Tibial artery (tissue), 4 donors: ENCODE measurements at regions not wholly inside any gene's neighbourhood (a gene's known extent, or its start where the extent isn't known, plus 50 kb on each side); places are given as distances from the start of the nearest gene placed in this dataset.

Experiments used
- DNase-seq, 2 donors: peaks; one replicate each; pipeline ENCODE4 v3.0.0-alpha.2; 2019
- H3K27ac ChIP-seq, 2 donors: fragments of 200-600 bp; sonication (generic) in 1 of 2; 1 replicate in 1 of 2; 2 replicates in 1 of 2; pipeline ENCODE4 v1.5.1; 2018 to 2019; ENCODE audit warnings: mild to moderate bottlenecking in 1 of 2
- H3K27me3 ChIP-seq, 2 donors: fragments of 200-600 bp; sonication (generic) in 1 of 2; one replicate each; pipeline versions ENCODE4 v1.5.1 to v1.6.0; 2016 to 2019
- H3K36me3 ChIP-seq, 3 donors: fragments of 200-600 bp; sonication (generic) in 2 of 3; one replicate each; pipeline ENCODE4 v1.5.1; 2016 to 2019; ENCODE audit warnings: mild to moderate bottlenecking in 2 of 3
- H3K4me1 ChIP-seq, 4 donors: fragments of 200-600 bp; sonication (generic) in 2 of 4; 1 replicate in 3 of 4; 2 replicates in 1 of 4; pipeline ENCODE4 v1.5.1; 2016 to 2019
- H3K4me3 ChIP-seq, 2 donors: fragments of 200-600 bp; sonication (generic) in 1 of 2; 1 replicate in 1 of 2; 2 replicates in 1 of 2; pipeline ENCODE4 v1.5.1; 2018 to 2019; ENCODE audit warnings: mild to moderate bottlenecking in 2 of 2
- H3K9me3 ChIP-seq, 3 donors: fragments of 200-600 bp; sonication (generic) in 1 of 3; one replicate each; pipeline ENCODE4 v1.5.1; 2016 to 2019
- intact Hi-C: fragments of 100-400 bp; cut with DNase I; formaldehyde crosslinking; loops from one replicate; pipeline ENCODE4 v1.15.0; 2023; ENCODE audit warnings: low total_unique reads
- TF ChIP-seq, protein P1 (sequence below), 2 experiments: fragments of 200-600 bp in 1 of 2; fragments of 450-650 bp in 1 of 2; IDR thresholded peaks; one replicate each; pipeline ENCODE4 v1.5.1; 2017 to 2019; ENCODE audit warnings: antibody characterized with exemption in 2 of 2, mild to moderate bottlenecking in 1 of 2, moderate library complexity in 1 of 2

DNA sequence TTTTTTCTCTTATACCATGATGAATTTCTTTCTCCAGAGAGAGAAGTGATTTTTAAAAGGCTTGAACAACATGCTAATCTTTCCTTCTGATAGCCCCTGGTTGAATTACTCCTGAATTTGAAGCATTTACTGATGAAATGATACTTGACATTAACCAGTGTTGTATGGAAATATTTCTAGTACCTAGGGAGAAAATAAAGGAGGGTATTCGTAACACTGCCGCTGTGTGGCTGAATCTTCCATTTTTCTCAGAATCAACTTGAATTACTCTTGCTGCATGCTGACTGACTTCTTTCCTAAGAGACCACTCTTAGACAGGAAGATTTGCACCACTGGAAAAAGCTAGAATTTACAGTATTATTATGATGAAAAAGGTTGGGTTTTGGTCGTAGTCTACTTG lies 118.3 kb downstream of the FAT3 start:
- no peak overlapping the region for H3K4me3 ChIP-seq
- TF ChIP-seq, protein P1, sequence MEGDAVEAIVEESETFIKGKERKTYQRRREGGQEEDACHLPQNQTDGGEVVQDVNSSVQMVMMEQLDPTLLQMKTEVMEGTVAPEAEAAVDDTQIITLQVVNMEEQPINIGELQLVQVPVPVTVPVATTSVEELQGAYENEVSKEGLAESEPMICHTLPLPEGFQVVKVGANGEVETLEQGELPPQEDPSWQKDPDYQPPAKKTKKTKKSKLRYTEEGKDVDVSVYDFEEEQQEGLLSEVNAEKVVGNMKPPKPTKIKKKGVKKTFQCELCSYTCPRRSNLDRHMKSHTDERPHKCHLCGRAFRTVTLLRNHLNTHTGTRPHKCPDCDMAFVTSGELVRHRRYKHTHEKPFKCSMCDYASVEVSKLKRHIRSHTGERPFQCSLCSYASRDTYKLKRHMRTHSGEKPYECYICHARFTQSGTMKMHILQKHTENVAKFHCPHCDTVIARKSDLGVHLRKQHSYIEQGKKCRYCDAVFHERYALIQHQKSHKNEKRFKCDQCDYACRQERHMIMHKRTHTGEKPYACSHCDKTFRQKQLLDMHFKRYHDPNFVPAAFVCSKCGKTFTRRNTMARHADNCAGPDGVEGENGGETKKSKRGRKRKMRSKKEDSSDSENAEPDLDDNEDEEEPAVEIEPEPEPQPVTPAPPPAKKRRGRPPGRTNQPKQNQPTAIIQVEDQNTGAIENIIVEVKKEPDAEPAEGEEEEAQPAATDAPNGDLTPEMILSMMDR (IDR thresholded peaks at IDR 0.05) = no peak
- no peaks in the 10 kb centered on the region for H3K27me3 ChIP-seq
- intact Hi-C loops = no loop called here
- no peaks in the 10 kb centered on the region for H3K9me3 ChIP-seq
- no peak overlapping the region for H3K27ac ChIP-seq
- H3K4me1 ChIP-seq = peaks cover 0 to 17% (median 0%) of the 10 kb centered on the region in 4 donors
- no peaks in the 10 kb centered on the region for H3K36me3 ChIP-seq
- no peak for DNase-seq

DNA sequence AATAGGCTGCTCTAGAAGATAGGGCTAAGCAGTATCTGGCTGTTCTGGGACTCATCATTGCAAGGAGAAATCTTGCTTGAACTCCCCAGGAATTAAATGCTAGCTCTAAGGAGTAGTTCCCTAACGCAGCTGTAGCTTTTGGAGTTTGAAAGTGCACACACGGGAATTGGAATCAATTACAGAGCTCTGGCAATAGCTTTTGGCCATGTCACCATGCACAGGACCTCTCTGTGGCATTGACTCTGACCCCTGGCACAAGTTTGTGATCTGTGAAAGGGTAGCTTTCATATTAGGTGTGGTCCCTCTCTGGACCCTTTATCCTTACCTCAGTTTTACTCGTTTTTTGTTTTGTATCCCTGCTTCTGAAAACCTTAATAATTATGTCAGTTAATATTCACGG lies 121.6 kb downstream of the FAT3 start:
- H3K4me1 ChIP-seq = peaks cover 0 to 22% (median 0%) of the 10 kb centered on the region in 4 donors
- H3K9me3 ChIP-seq = no peaks in the 10 kb centered on the region
- H3K4me3 ChIP-seq = no peak overlapping the region
- TF ChIP-seq, protein P1 (IDR thresholded peaks at IDR 0.05) = no peak
- H3K27me3 ChIP-seq = no peaks in the 10 kb centered on the region
- no peak for DNase-seq
- no peaks in the 10 kb centered on the region for H3K36me3 ChIP-seq
- intact Hi-C loops = no loop called here
- H3K27ac ChIP-seq = no peak overlapping the region

DNA sequence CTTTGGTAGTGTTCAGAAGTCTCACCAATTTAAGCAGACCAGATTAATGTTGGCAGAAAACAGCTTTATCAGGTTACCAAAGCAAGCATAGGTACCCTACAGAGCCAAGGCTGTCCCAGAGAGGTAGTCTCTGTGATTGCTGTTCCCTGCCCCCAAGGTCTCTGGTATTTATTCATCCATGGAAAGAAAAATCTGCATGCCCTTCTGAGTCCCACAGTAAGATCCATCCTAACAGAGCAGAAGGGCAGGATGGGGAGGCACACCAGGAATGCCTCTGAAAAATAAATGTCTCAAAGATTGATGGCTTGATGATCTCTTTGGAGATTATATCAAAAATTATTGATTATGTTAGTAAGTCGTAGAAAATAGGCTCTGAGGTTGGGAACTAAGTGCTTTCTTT lies 122.8 kb downstream of the FAT3 start:
- Histone ChIP-seq H3K27ac (no peak overlapping the region), H3K4me3 (no peak overlapping the region), H3K9me3 (no peaks in the 10 kb centered on the region), H3K36me3 (no peaks in the 10 kb centered on the region), H3K27me3 (no peaks in the 10 kb centered on the region), H3K4me1 (peaks cover 0 to 18% (median 0%) of the 10 kb centered on the region in 4 donors)
- intact Hi-C loops = no loop called here
- TF ChIP-seq, protein P1 (IDR thresholded peaks at IDR 0.05) = no peak
- no peak for DNase-seq

DNA sequence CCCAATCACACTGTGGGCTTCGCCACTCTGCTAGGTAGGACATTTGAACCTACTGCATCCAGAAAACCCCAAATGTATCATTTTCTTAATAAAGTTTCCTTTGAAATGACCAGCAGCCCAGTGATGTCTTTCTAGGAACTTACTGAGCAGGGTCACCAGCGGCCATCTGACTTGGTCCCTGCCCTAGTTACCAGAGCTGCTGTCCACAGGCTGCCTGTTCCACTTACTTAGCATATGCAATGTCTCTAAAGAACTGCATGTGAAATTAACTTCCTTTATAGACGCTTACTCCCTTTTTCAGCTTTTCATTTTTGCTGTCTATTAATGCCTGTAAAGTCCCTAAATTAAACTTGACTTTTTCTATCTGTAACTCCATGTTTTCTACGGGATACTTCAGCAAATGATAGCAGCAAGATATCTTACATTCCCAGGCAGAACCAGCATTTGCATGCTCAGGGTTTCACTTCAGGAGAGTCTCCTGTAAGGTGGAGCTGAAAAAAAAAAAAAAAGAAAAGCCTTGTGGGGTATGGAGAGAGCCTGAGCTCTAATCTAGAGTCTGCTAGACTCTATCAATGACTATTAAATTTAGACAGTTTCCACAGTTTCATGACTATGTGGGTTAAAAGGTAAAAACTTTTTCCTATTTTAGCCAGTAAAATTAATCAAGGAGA lies 125.0 kb downstream of the FAT3 start:
- Histone ChIP-seq H3K27ac (no peak overlapping the region), H3K4me1 (peaks cover 0 to 10% (median 0%) of the 10 kb centered on the region in 4 donors), H3K27me3 (no peaks in the 10 kb centered on the region), H3K36me3 (no peaks in the 10 kb centered on the region), H3K9me3 (no peaks in the 10 kb centered on the region), H3K4me3 (no peak overlapping the region)
- TF ChIP-seq, protein P1 (IDR thresholded peaks at IDR 0.05) = no peak
- intact Hi-C loops = no loop called here
- DNase-seq = no peak

DNA sequence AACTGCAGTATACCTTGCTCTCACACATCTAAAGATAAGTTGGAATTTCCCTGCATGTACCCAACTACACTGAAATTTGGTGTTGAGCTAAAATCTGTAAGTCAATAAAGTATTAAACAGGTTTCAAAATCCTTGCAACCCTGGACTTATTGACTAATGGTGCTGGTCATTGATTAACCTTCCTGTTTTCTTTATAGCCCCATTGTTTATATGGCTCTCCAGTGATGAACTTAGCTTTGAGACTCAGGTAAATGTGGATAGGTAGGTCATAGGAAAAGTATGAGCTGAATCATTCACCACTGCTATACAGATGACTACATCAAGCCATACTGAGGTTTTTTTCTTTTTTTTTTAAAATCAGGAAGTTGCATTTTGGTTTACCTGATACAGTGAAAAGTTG lies 132.7 kb downstream of the FAT3 start:
- intact Hi-C loops = no loop called here

More for the DNA sequence above, 132.7 kb downstream of the FAT3 start:
- H3K9me3 ChIP-seq = no peaks in the 10 kb centered on the region
- H3K27me3 ChIP-seq = no peaks in the 10 kb centered on the region
- TF ChIP-seq, protein P1 (IDR thresholded peaks at IDR 0.05) = no peak
- no peak for DNase-seq
- no peak overlapping the region for H3K27ac ChIP-seq
- H3K4me1 ChIP-seq = peaks cover 0 to 2% (median 0%) of the 10 kb centered on the region in 4 donors
- H3K4me3 ChIP-seq = no peak overlapping the region
- H3K36me3 ChIP-seq = no peaks in the 10 kb centered on the region
